Raji (cell line): ENCODE measurements at regions not wholly inside any gene's neighbourhood (a gene's known extent, or its start where the extent isn't known, plus 50 kb on each side); places are given as distances from the start of the nearest gene placed in this dataset.

Source experiments
- POLR2A ChIP-seq: IDR thresholded peaks from 2 replicates; pipeline ENCODE4 v1.6.1; 2011; ENCODE audit warnings: low read depth, low read length, control low read depth; ENCODE audit not compliant: insufficient read depth

DNA sequence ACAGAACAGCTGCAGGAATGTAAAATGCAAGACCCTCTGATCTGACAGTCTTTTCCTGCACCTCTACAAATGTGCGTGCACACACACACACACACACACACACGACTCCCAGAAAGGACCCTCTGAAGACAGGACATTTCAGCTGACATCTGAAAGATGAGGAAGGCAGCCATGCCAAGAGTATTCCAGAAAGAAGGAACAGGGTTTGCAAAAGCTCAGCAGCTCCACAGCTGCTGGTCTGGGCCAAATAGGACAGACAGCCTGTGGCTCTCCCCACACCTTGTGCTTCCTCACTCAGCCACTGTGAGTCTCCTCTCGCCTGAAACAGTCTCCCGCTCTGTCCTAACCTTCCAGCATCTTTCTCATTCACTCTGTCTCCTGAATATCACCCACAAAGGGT lies 189.0 kb downstream of the PALM2AKAP2 start:
- no peak for TF ChIP-seq POLR2A

DNA sequence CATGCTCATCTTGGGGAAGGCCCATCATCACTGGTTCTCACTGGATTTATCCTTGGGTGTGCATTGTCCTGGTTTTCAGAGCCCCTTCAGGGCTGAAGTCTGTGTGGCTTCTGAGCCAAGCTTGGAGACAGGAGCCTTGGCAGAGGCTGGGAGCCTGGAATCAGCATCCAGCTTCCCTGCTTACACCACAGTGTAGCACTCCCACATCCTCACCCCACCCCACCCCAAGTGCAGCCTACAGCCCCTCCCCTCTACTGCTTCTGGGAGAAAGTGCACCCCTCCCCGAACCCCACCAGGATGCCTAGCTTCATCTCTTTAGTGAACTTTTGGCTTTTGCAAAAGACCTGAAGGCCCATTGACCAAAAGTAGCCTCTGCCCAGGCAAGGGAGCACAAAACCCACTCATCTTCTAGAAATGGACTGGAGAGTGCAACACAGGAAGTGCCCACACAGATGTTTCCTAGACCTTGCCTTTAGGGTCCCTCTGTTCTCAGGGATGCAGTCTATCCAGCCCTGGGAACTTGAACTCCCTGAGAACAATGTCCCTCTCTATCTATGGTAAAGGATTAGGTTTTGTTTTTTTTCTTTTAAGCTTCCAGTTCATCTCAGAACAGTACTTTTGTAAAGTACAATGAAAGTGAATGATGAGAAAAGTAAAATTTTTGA lies 189.7 kb downstream of the PALM2AKAP2 start:
- TF ChIP-seq POLR2A, result no peak

DNA sequence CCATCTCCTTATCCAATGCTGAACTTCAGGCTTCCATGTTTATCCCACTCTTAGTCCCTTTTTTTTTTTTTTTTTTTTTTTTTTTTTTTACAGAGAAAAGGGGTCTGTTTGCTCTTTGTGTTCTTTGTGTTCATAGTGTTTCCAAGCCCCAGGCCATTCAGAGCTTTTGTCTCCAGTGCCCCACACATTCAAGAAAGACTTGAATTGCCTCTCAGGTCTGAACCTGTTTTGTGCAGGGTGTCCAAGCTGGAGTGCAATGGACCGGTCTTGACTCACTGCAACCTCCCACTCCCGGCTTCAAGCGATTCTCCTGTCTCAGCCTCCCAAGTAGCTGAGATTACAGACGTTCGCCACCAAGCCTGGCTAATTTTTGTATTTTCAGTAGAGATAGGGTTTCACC lies 191.2 kb downstream of the PALM2AKAP2 start:
- no peak for TF ChIP-seq POLR2A

DNA sequence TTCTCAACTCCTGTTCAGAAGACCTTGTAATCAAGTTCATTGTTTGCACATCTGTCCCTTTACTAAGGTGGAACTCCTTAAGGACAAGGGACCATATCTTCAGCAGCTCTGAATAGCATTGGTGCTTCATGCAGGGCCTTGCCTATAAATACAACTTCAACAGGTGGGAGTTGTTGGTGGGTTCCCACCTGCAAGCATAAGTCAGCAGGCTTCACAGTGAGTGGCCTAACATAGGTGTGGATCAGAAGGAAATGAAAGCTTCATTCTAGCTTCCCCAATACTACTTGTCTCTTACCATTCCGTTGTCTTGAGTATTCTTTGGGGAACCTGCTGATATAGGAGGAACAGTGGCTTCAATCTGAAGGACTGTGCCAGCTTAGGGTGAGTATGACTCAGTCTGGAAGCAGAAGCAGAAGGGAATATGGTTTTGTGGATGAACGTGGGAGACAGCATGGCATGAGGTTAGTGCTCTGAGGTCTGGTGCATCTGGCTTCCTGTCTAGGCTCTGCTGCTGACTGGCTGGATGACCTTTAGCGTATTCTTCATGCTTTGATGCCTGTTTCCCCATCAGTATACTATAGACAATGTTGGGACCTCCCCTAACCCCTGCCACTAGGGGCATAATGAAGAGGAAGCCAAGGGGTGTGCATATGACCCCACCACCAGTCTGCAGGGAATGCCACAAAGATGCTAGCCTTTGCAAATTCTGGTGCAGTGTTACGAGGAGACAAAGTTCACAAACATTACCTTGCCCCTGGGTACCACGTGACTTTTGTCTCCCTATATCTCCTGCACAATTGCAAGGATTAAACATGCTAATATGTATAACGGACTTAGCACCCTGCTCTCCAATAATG lies 192.3 kb downstream of the PALM2AKAP2 start:
- TF ChIP-seq POLR2A, result peak; percentile 73

DNA sequence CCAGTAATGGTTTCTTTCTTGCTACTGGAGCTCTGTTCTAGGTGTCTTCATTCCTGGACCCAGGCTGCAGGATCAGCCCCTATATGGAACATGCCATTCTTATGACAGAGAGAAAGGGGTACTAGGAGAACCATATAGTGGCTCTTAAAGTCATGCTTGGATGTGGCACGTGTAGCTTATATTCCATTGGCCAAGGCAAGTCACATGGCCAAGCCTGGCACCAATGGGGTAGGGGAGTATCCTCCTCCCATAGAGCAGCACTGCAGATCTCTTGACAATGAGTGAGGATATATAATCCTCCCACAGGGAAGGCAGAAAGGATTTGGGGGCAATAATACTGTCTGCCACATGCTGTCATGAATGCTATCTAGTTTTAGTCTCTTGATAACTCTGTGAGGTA lies 193.3 kb downstream of the PALM2AKAP2 start:
- TF ChIP-seq POLR2A, result no peak

DNA sequence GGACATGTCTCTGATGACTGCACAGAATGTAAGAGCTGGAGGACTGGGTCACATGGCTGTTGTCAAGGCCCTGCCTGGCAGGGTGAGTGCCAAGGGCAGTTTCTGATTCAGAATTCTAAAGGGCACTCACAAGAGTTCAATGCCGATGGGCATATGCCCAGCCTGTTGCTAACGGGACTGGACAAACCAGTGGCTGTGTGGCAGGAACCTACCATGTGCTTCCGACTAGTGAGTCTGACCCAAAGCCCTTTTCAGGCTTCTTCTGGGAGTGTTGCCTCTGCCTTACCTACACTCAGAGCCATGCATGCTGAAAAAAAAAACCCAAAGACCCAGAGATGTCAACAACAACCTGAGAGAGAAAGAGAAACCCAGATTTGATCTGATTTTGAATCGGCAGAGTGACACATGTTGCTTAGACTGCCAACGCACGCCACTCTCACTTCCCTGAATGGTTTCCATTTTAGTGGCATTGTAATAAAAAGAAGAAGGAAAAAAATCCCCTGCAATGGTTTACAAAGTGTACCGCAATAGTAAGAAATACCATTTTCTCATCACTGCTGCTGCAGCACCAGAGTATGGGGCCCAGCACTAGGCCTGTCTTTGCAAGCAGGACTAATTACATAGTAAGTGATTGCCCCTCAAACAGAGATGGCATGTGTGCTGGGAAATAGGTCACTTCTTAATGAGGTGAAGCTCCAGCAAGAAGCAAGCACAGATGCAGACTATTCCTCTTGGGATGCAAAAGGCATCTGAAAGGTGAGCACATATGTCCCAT lies 194.3 kb downstream of the PALM2AKAP2 start:
- no peak for TF ChIP-seq POLR2A

DNA sequence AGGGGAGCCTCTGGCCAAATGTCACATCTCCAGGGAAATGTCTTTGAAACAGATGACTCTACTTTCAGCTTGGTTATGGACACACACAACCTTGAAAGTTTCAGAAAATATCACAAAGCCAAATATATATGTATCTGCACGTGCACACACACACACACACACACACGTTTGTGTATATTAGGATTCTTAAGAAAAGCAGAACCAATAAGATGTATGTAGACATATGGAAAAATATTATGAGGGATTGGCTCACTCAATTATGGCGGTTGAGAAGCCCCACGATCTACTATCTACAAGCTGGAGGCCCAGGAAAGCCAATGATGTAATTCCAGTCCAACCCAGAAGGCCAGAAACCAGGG lies 194.9 kb downstream of the PALM2AKAP2 start:
- no peak for TF ChIP-seq POLR2A

DNA sequence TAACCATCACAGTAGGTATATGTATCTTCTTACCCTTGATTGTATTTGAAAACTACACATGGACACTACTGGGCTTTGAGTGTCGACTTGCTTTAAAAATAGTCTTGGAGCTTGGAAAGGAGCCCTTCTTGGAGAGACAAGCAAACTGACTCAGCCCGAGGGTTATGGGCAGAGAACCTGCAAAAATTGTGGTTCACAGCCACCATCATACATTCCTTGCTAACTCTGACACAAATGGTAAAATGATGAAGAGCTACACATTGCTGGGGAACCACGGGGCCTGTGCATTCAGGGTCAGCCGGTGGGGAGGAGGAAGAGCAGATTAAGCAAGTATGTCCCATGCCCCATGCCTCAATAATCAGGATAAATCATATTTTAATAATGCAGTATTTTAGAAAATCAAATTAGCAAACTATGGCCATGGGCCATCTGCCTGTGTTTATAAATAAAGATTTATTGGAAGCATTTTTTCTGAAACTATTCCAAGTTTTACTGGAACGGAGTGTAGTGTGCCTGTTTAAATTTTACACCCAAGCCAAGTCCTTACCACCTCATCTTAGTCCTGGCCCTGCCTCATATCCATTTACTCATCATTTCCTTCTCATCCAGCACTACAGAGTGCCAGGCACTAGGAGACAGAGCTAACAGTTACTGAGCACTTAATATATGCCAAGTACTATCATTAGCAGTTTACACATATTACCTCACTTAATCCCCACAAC lies 195.7 kb downstream of the PALM2AKAP2 start:
- no peak for TF ChIP-seq POLR2A

DNA sequence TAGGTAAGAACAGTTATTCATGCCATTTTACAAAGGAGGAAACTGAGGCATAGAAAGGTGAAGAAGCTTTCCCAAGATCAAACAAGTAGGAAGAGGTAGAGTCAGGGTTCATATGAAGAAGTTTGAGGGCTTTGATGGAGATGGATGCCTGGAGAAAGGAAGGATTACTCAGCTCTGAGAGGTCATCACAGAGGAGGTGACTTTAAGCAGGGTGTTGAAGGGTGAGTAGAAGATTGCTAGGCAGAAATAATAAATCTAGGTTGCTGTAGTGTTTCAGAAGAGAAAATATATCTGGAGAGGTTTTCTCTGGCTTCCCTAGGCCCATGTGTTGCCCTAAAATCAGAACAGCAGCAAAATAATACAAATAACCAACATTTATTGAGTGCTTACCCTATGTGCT lies 196.3 kb downstream of the PALM2AKAP2 start:
- no peak for TF ChIP-seq POLR2A

DNA sequence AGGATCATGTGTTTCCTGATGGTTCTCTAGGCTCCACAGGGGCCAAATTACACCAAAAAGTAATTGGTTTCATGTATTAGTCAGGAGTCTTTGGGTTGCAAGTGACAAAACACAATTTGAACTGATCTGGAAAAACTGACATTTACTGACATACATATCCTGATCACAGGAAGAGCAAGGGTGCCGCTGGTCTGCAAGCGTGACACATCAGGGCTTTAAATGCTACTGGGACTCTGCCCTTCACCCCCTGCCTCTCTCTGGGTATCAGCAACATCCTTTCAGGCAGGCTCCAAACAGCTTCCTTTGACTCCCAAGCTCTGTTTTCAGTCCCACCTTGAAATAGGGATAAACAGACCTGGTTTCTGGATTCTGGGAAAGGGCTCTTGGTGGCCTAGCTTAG lies 197.5 kb downstream of the PALM2AKAP2 start:
- TF ChIP-seq POLR2A, result no peak

DNA sequence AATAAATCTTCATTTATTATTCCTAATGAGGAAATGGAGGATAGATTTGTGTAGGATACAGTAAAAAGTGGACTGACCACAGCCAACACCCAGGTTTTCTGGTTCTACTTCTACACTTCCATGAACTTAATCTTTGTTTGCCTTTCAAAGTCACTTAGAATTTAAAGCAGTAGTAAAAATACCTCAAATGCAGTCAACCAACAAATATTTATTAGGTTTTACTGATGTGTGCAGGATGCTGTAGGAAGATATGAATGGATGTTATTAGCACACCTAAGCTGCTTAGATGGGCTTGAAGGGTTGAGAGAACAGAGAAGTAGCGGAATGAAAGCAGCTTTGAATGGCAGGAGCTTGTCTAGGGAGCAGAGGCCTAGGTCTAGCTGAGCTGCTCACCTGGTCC lies 201.1 kb downstream of the PALM2AKAP2 start:
- TF ChIP-seq POLR2A, result no peak

DNA sequence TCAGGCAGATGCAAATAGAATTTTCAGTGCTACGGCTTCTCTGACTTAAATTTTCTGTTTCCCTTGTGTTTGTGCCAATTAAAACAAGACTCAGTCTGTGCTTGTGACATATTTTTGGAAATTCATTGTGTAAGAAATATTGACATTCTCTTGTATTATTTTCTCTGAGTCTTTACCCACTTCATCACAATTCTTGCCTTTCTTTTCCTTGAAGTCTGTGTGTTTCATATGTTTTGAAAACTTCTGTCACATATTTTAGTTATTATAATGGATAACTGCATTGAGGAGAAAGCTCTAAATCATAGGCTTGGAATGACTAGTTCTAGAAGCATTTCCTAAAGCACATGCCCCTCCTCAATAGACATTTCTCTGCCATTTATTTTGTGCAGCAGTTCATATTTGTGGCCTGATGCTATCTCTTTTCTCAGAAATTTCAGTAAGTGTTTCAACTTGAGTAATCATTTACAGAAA lies 206.6 kb downstream of the PALM2AKAP2 start:
- TF ChIP-seq POLR2A, result no peak

DNA sequence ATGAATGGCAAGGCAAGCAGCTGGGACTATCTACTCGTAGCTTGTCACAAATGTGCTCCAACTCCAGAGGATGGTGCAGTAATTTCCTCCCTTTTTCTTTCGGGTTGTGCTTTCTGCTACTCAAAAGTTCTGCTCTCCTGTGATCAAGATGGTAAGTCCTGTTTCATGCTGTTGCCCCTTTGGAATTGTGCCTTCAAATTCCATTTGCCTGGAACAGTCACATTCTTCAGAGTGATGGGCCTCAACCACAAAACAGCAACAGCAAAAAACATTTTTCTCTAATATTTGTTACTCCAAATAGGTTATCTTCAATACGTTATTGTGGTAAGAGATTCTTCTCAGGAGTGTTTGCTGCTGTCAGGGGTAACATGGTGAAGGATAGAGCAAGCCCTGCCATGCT lies 209.3 kb downstream of the PALM2AKAP2 start:
- no peak for TF ChIP-seq POLR2A

DNA sequence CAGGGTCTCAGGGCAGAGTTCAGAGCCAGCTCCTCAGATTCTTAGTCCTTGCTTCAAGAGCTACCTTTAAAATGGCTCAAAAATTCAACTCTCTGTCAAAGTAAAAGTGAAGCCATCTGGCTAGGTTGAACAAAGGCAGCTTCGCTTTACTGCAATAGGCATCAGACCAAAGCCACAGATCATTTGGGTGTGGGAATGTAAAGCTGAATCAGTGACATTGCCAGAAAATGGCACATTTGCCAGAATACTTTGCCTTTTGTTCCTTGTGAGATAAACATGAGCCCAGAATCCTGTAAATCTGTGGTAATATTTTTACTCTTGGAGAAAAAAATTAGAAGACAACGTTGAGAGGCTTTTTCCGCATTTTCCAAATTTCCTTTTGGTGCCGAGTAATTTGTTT lies 210.5 kb downstream of the PALM2AKAP2 start:
- no peak for TF ChIP-seq POLR2A

DNA sequence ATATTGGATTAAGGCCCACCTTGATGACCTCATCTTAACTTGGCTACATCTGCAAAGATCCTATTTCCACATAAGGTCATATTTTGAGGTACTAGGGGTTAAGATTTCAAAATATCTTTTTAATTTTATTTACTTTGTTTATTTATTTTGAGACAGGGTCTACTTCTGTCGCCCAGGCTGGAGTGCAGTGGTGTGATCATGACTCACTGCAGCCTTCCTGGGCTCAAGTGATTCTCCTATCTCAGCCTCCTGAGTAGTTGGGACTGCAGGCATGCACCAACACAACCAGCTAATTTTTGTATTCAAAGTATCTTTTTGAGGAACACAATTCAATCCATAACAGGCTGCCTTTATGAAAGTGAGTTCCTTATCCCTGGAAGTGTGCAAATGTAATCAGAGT lies 212.3 kb downstream of the PALM2AKAP2 start:
- TF ChIP-seq POLR2A, result no peak
